Fibroblast of skin of left quadriceps (primary cell): ENCODE measurements at regions not wholly inside any gene's neighbourhood (a gene's known extent, or its start where the extent isn't known, plus 50 kb on each side); places are given as distances from the start of the nearest gene placed in this dataset.

Experiments used
- DNase-seq, 2 experiments: peaks; one replicate each; pipeline ENCODE4 v3.0.0-alpha.2; 2013; ENCODE audit warnings: low read depth in 2 of 2

DNA sequence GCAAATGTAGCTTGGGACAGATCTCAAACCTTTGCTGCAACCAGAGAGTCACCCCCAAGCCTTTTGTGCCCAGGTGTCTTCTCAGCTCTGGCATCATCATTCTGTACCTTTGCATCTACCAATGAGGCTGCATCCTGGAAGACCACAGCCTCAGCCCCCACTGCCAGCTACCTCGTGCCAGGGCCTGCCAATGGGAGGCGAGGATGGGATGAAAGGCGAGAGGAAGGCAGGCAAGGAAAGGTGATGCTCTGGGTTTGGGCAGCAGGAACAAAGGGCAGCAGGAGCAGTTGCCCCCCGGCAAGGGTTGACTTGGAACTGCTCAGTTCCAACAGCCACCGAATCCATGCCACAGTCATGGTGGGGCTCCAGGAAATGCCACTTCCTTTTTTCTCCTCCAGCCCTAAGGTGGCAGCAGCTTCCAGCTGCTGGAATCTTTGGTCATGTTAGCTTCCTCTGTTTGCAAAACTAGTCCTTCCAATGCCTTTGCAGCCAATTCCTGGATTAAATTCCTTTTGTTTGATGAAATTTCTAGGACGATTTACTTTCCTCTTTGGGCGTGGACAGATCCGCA lies 651.6 kb downstream of the NPHP4 start:
- DNase-seq, result no peak

DNA sequence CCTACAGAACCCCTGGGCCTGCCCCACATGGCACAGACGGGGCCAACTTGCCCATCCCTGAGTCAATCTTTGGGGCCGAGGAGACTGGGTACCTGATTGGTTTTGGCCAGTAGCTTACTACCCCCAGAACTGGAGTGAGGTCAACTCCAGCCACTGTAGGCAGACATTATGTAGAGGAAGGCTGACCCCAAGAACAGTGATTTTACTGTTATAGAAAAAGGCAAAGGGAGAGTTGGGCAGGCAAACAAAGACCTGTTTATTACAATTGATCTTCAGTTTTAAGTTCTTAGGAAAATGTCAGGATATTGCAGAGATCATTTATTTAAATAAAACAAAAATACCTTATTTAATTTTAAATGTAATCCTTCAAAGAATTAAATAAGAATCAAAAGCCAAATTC lies 653.8 kb downstream of the NPHP4 start:
- no peak for DNase-seq

DNA sequence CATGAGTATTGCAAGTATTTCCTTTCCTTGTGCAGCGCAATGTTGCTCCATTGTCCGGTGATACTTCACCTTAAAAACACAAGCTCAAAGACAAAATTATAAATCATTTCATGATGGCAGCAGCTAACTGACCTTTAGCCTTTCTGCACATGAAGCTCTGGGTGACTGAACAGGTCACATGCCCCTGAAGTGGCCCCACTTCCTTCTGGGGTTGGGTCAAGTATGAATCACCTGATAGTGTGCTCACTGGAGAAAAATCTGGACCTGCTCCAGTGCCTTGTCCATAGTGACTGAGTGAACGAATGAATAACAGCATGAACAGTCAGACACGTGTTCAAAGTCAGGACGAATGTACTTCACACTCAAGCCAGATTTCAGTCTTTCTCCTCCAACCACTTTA lies 658.9 kb downstream of the NPHP4 start:
- DNase-seq, result no peak

DNA sequence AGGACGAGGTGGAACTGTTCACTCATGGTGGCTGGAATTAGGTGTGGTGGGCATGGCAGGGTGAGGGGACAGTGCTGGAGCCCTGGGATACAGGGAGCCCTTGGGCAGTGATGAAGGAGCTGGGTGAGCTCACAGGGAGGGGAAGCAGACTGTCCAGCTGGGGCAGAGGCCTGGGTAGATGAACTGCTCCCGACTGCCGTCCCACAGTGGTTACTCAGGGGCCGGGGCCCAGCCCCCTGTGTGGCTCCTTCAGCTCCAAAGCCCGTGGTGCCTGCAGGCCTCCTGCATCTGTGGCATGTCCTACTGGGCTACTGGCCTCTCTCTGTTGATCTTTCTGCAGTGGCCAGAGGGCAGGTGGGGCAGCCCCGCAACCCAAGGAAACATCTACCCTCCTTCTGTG lies 661.1 kb downstream of the NPHP4 start:
- DNase-seq, result no peak

DNA sequence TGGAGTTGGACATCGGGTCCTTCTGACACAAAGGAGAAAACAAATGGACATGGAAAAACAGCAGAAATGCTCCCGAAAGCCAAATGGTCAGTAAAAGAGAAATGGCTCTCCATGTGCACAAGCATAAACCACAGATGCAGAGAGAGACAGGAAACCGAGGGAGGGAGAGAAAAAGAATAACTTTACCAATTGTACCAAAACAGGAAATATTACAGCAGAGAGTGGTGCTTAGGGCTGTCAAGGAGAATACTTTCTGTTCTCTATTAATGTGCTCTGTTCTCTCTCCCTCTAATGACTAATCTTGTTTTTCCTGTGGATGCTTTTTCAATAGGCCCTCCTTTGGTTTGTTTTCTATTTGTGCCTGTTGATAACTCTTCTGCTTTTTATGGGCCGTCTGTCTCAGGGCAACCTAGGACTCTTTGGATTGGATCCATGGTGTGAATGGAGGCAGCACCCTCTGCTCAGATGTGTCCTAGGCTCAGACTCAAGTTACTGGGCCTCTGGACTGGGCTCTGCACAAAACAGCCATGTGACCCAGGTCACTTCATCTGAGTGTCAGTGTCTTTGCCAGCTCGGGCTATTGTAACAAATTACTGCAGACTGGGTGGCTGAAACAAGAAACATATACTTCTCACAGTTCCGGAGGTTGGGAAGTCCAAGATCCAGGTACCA lies 663.0 kb downstream of the NPHP4 start:
- no peak for DNase-seq

DNA sequence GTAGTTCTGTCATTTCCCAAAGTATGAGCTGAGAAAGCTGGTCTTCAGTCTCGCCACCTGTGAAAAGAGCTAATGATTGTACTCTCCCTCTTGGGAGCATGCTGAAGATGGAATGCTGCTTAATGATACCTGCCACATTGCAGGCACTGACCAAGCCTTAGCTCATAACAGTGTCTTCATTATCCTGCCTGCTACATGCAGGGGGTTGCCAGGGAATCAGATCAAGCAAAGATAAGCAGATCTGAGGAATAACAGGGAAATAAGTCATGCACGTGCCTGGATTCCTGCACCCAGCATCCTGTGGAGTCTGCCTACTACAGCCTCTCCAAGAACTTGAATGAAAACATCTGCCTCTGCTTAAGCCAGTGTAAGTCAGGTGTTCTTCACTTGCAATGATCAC lies 667.3 kb downstream of the NPHP4 start:
- DNase-seq, result no peak

GRCh38 chr1:5318143-5318816 lies 663.9 kb downstream of the AJAP1 start:
- DNase-seq, result no peak

GRCh38 chr1:5317391-5317790 lies 663.0 kb downstream of the AJAP1 start:
- DNase-seq, result no peak

- DNase-seq, result no peak
Observed at GRCh38 chr1:5312862-5313261, 658.5 kb downstream of the AJAP1 start.

- no peak for DNase-seq
Observed at GRCh38 chr1:5312293-5312674, 657.9 kb downstream of the AJAP1 start.

- no peak for DNase-seq
Observed at GRCh38 chr1:5311634-5312292, 657.4 kb downstream of the AJAP1 start.

DNA sequence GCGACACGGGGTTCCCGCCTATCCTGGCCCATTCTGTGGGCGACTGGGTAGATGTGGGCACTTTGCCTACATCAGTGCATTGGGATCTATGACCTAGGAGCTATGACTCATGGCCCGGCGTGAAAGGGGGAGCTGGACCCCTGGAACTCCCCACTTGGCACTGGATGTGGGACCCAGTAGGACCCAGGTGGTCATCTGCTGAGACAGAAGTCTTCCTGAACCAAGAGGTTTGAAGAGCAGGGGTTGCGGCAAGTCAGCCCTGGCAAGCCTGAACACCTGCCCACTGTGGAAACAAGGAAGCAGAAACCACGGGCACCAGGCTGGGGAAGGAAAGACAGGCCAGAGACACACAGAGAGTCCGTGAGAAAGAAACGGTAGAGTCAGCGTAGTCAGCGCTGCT lies 656.7 kb downstream of the AJAP1 start:
- no peak for DNase-seq

DNA sequence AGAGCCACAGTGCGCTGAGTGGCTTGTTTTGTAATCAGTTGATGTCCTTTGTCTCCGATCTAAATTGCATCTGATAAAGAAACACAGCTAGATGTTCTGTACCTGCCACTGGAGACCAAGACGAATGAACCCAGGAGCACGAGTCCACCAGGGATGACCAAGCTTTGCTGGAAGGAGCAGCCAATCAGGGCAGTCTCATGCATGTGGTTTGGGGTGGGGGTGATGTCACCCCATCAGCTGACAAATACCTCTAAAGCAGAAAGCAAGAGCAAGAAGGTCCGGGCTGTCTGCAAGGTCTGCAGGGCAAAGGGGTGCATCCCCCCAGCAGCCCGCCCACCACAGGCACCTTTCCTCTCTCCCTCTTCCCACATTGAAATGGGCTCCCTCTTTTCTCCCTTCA lies 653.8 kb downstream of the AJAP1 start:
- DNase-seq, result no peak

- no peak for DNase-seq
Observed at GRCh38 chr1:5304702-5305101, 650.3 kb downstream of the AJAP1 start.

GRCh38 chr1:5298376-5298775 lies 644.0 kb downstream of the AJAP1 start:
- no peak for DNase-seq

GRCh38 chr1:5297886-5298239 lies 643.5 kb downstream of the AJAP1 start:
- no peak for DNase-seq

GRCh38 chr1:5297180-5297885 lies 642.9 kb downstream of the AJAP1 start:
- no peak for DNase-seq

GRCh38 chr1:5296557-5297179 lies 642.3 kb downstream of the AJAP1 start:
- DNase-seq, result no peak

- DNase-seq, result no peak
Observed at GRCh38 chr1:5296095-5296494, 641.7 kb downstream of the AJAP1 start.

DNA sequence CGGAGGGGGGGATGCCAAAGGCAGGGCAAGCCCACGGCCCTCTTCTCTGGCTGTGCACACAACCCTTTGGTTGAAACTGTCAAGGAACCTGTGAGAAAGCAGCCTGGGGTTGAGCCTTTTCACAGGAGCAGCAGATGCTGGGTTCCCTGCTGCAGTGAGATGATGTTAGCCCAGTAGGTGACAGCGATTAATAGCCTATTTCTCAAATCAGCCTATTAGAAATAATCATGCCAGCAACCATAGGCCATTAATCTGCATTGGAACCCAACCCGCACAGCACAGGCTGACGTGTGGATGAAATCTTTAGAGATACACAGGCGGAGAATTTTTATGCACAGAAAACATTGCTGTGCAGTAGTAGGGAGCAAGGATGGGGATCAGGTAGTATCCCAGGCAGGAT lies 637.5 kb downstream of the AJAP1 start:
- no peak for DNase-seq

DNA sequence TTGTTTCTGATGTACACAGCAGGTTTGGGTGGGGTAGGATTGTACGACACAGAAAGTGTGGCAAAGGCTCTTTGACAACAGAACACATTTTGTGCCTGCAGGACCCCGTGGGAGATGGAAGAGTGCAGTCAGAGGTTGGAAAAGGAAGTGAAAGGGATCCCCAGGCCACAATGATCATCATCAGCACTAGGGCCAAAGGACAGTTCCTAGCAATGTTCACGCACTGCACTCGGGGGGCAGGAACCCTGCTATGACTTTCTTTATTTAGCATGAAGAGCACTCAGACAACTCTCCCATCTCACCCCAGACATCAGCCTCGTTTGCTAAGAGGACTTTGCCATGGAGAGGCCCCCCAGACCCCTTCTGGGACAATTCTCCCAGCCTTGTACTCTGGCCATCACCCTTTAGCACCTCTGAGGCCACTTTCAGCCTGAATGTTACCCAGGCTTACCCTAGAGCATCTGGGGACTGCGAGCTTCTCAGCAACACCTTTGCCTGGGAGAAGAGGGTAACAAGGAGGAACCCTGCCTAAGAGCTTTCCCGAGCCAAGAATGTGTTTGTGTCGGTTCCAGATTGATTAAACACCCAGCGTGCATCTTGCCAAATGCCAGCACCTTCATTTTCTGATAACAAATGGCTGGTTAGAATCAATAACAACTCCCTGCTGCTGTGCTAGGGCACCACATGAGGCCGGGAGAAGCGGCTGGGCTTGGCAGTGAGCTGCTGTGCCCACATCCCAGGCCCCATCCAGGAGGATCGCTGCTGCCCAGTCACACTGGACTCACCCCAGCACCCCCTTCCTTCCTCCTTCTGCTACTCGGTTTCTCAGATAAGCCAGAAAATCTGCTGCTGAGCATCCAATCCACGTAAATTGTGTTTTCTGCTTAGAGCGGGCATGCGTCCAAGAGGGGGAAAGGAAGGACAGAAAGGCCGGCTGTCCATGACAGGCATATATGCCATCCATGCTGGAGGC lies 633.1 kb downstream of the AJAP1 start:
- DNase-seq, result no peak
